Epithelial cell of esophagus (primary cell): ENCODE measurements at regions not wholly inside any gene's neighbourhood (a gene's known extent, or its start where the extent isn't known, plus 50 kb on each side); places are given as distances from the start of the nearest gene placed in this dataset.
"Not testable (repeated sequence)": the region's sequence is repeated elsewhere in the genome, so short reads cannot be mapped to it uniquely, and the experiment has no call there.

Source experiments
- DNase-seq: peaks from one replicate; pipeline ENCODE4 v3.0.0; 2010; ENCODE audit warnings: low read depth
- H3K4me3 ChIP-seq: 2 replicates; pipeline ENCODE4 v1.5.1; 2011; ENCODE audit warnings: mild to moderate bottlenecking, low read length, control low read depth
- CTCF ChIP-seq: IDR thresholded peaks from 2 replicates; pipeline ENCODE4 v1.5.1; 2011; ENCODE audit warnings: low read depth, mild to moderate bottlenecking, low read length, control low read depth, inconsistent platforms; ENCODE audit not compliant: insufficient read depth; ENCODE audit errors: missing control alignments

GRCh38 chr13:33349986-33350826, 64.7 kb upstream of the STARD13 start:
- peak overlapping the region; percentile 55 for H3K4me3 ChIP-seq
- peak; percentile 38 for DNase-seq
- no peak for TF ChIP-seq CTCF

GRCh38 chr13:33351319-33351718, 65.8 kb upstream of the STARD13 start:
- no peak overlapping the region for H3K4me3 ChIP-seq
- TF ChIP-seq CTCF = no peak
- DNase-seq = peak; percentile 33

GRCh38 chr13:33352041-33352440, 66.5 kb upstream of the STARD13 start:
- DNase-seq = no peak
- TF ChIP-seq CTCF = no peak
- H3K4me3 ChIP-seq = no peak overlapping the region

- no peak for DNase-seq
- H3K4me3 ChIP-seq = no peak overlapping the region
- TF ChIP-seq CTCF = no peak
Observed at GRCh38 chr13:33352526-33352925, 67.0 kb upstream of the STARD13 start.

- TF ChIP-seq CTCF = no peak
Observed at GRCh38 chr13:33353210-33353609, 67.7 kb upstream of the STARD13 start.

GRCh38 chr13:33353646-33354045, 68.1 kb upstream of the STARD13 start:
- DNase-seq = no peak
- TF ChIP-seq CTCF = no peak
- no peak overlapping the region for H3K4me3 ChIP-seq

More at GRCh38 chr13:33353210-33353609, 67.7 kb upstream of the STARD13 start:
- no peak for DNase-seq
- H3K4me3 ChIP-seq = no peak overlapping the region

GRCh38 chr13:33355201-33355895, 69.8 kb upstream of the STARD13 start:
- peak; percentile 23 for DNase-seq
- TF ChIP-seq CTCF = no peak
- no peak overlapping the region for H3K4me3 ChIP-seq

GRCh38 chr13:33358076-33358475, 72.5 kb upstream of the STARD13 start:
- not testable (repeated sequence) for DNase-seq, H3K4me3 ChIP-seq
